Suprapubic skin (tissue), 4 donors: ENCODE measurements at regions not wholly inside any gene's neighbourhood (a gene's known extent, or its start where the extent isn't known, plus 50 kb on each side); places are given as distances from the start of the nearest gene placed in this dataset.

ENCODE experiments used
- DNase-seq, 2 donors: peaks; one replicate each; pipeline ENCODE4 v3.0.0-alpha.2; 2019; ENCODE audit warnings: low spot score in 2 of 2
- H3K27ac ChIP-seq: fragments of 200-600 bp; sonication (generic); one replicate; pipeline ENCODE4 v1.5.1; 2019
- H3K27me3 ChIP-seq: fragments of 200-600 bp; sonication (generic); one replicate; pipeline ENCODE4 v1.5.1; 2019
- H3K36me3 ChIP-seq: fragments of 200-600 bp; sonication (generic); one replicate; pipeline ENCODE4 v1.5.1; 2019
- H3K4me1 ChIP-seq: fragments of 200-600 bp; sonication (generic); one replicate; pipeline ENCODE4 v1.5.1; 2019
- H3K4me3 ChIP-seq: fragments of 200-600 bp; sonication (generic); one replicate; pipeline ENCODE4 v1.5.1; 2019; ENCODE audit warnings: mild to moderate bottlenecking
- H3K9me3 ChIP-seq: fragments of 200-600 bp; sonication (generic); one replicate; pipeline ENCODE4 v1.5.1; 2019
- EP300 ChIP-seq: sonication (generic); formaldehyde crosslinking; IDR thresholded peaks from one replicate; pipeline ENCODE4 v1.6.1; 2017; ENCODE audit warnings: antibody characterized with exemption
- POLR2A ChIP-seq, 2 donors: fragments of 450-650 bp; IDR thresholded peaks; one replicate each; pipeline ENCODE4 v1.6.1; 2017; ENCODE audit warnings: antibody characterized with exemption in 2 of 2, mild to moderate bottlenecking in 2 of 2, moderate library complexity in 2 of 2
- POLR2AphosphoS5 ChIP-seq, 3 donors: sonication (generic); formaldehyde crosslinking; IDR thresholded peaks; one replicate each; pipeline ENCODE4 v1.6.1; 2017; ENCODE audit warnings: antibody characterized with exemption in 3 of 3
- WGBS: methylation state at CpG from one replicate; pipeline ENCODE4 v1.1.5; 2018; 5-methylcytosine and 5-hydroxymethylcytosine counted together
- TF ChIP-seq, protein P1 (sequence below), 2 donors: fragments of 200-600 bp in 1 of 2; fragments of 450-650 bp in 1 of 2; sonication (generic) in 1 of 2; IDR thresholded peaks; one replicate each; pipeline ENCODE4 v1.5.1; 2016 to 2019; ENCODE audit warnings: antibody characterized with exemption in 2 of 2, mild to moderate bottlenecking in 1 of 2, moderate library complexity in 1 of 2

GRCh38 chr2:122988395-122989221 is 1036.5 kb upstream of the CNTNAP5 start:
- TF ChIP-seq POLR2A (IDR thresholded peaks at IDR 0.05) (no peak), POLR2AphosphoS5 (IDR thresholded peaks at IDR 0.05) (no peak), EP300 (no peak)
- TF ChIP-seq, protein P1, sequence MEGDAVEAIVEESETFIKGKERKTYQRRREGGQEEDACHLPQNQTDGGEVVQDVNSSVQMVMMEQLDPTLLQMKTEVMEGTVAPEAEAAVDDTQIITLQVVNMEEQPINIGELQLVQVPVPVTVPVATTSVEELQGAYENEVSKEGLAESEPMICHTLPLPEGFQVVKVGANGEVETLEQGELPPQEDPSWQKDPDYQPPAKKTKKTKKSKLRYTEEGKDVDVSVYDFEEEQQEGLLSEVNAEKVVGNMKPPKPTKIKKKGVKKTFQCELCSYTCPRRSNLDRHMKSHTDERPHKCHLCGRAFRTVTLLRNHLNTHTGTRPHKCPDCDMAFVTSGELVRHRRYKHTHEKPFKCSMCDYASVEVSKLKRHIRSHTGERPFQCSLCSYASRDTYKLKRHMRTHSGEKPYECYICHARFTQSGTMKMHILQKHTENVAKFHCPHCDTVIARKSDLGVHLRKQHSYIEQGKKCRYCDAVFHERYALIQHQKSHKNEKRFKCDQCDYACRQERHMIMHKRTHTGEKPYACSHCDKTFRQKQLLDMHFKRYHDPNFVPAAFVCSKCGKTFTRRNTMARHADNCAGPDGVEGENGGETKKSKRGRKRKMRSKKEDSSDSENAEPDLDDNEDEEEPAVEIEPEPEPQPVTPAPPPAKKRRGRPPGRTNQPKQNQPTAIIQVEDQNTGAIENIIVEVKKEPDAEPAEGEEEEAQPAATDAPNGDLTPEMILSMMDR (IDR thresholded peaks at IDR 0.05), result no peak
- 63% methylated on average over 3 of the region's 8 CpGs for WGBS

GRCh38 chr2:122993592-122993991 is 1031.5 kb upstream of the CNTNAP5 start:
- no peaks in the 10 kb centered on the region for H3K36me3 ChIP-seq
- TF ChIP-seq POLR2A (IDR thresholded peaks at IDR 0.05) (no peak), POLR2AphosphoS5 (IDR thresholded peaks at IDR 0.05) (no peak), EP300 (no peak)
- TF ChIP-seq, protein P1 (IDR thresholded peaks at IDR 0.05), result no peak
- 91% methylated on average over 1 of the region's 1 CpG for WGBS

More at GRCh38 chr2:122988395-122989221, 1036.5 kb upstream of the CNTNAP5 start:
- Histone ChIP-seq H3K36me3 (no peaks in the 10 kb centered on the region), H3K27ac (no peak overlapping the region), H3K27me3 (no peaks in the 10 kb centered on the region), H3K4me1 (no peaks in the 10 kb centered on the region), H3K9me3 (peaks cover 6% of the 10 kb centered on the region), H3K4me3 (no peak overlapping the region)
- no peak for DNase-seq

DNA sequence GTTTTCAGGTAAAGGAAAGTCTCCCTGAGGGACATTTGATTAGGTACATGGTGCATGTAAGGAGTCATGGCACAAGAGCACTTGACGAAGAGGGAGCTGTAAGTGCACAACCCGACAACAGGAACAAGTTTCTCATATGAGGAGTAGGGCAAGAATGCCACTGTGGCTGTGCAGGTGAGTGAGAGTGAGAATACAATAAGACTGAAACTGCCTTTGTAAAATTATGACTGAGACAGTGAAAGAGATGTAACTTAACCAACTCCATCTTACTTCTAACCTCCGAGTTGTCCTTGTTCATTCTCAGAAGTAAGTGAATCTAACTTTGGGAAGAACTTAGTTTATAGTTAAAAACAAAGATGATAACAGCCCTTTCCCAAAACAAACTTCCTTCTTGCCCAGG is 1025.8 kb upstream of the CNTNAP5 start:
- H3K4me1 ChIP-seq, result no peaks in the 10 kb centered on the region
- H3K27me3 ChIP-seq, result no peaks in the 10 kb centered on the region
- no peak for DNase-seq
- no peak overlapping the region for H3K27ac ChIP-seq
- no peaks in the 10 kb centered on the region for H3K9me3 ChIP-seq
- WGBS, result 88% methylated on average over 3 of the region's 3 CpGs
- no peaks in the 10 kb centered on the region for H3K36me3 ChIP-seq
- TF ChIP-seq EP300, result no peak
- TF ChIP-seq POLR2A (IDR thresholded peaks at IDR 0.05), result no peak
- TF ChIP-seq, protein P1 (IDR thresholded peaks at IDR 0.05), result no peak
- no peak for TF ChIP-seq POLR2AphosphoS5 (IDR thresholded peaks at IDR 0.05)
- H3K4me3 ChIP-seq, result no peak overlapping the region

More at GRCh38 chr2:122993592-122993991, 1031.5 kb upstream of the CNTNAP5 start:
- DNase-seq, result no peak
- Histone ChIP-seq H3K4me3 (no peak overlapping the region), H3K27ac (no peak overlapping the region), H3K9me3 (peaks cover 10% of the 10 kb centered on the region), H3K27me3 (no peaks in the 10 kb centered on the region), H3K4me1 (no peaks in the 10 kb centered on the region)

DNA sequence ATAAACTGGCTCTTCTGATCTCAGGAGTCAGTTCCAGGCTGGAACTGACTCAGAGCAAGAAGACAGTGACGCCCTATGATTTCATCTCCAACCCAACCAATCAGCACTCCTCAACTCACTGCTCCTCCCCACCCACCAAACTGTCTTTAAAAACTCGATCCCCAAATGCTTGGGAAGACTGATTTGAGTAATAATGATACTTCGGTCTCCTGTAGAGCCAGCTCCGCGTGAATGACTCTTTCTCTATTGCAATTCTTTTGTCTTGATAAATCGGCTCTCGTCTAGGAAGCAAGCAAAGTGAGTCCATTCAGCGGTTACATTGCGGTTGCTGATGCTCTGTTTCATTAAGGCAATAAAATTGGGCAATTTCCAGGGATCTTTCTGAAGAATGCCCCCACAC is 1025.3 kb upstream of the CNTNAP5 start:
- Histone ChIP-seq H3K36me3 (no peaks in the 10 kb centered on the region), H3K4me3 (no peak overlapping the region), H3K27ac (no peak overlapping the region), H3K9me3 (no peaks in the 10 kb centered on the region), H3K4me1 (no peaks in the 10 kb centered on the region), H3K27me3 (no peaks in the 10 kb centered on the region)
- no peak for DNase-seq
- WGBS, result 76% methylated on average over 9 of the region's 9 CpGs
- TF ChIP-seq POLR2AphosphoS5 (IDR thresholded peaks at IDR 0.05), result no peak

- Histone ChIP-seq H3K4me1 (no peaks in the 10 kb centered on the region), H3K27ac (no peak overlapping the region), H3K4me3 (no peak overlapping the region), H3K36me3 (no peaks in the 10 kb centered on the region), H3K27me3 (no peaks in the 10 kb centered on the region), H3K9me3 (peaks cover 8% of the 10 kb centered on the region)
- WGBS, result 43% methylated on average over 3 of the region's 3 CpGs
- DNase-seq, result no peak
- no peak for TF ChIP-seq POLR2AphosphoS5 (IDR thresholded peaks at IDR 0.05)
- no peak for TF ChIP-seq POLR2A (IDR thresholded peaks at IDR 0.05)
- TF ChIP-seq EP300, result no peak
- TF ChIP-seq, protein P1 (IDR thresholded peaks at IDR 0.05), result no peak
Observed at GRCh38 chr2:123002660-123003248, 1022.3 kb upstream of the CNTNAP5 start.
